ENCODE measurements at regions not wholly inside any gene's neighbourhood (a gene's known extent, or its start where the extent isn't known, plus 50 kb on each side); places are given as distances from the start of the nearest gene placed in this dataset.

DNA sequence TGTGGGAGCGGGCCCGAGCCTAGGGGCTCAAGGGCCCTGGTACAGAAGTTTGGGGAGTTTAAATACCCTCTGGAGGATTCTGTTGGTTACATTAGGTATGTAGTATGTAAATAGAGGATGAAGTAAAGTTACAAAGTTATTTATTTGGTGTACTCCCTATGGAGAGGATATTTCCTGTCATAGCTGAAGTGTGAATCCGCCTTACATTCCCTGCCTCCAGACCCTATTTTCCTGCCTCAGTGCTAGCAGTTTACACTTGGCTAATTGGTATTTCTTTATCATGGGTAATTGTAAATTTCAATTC, 60.6 kb upstream of the KLF14 start:
- TF ChIP-seq, protein P1, sequence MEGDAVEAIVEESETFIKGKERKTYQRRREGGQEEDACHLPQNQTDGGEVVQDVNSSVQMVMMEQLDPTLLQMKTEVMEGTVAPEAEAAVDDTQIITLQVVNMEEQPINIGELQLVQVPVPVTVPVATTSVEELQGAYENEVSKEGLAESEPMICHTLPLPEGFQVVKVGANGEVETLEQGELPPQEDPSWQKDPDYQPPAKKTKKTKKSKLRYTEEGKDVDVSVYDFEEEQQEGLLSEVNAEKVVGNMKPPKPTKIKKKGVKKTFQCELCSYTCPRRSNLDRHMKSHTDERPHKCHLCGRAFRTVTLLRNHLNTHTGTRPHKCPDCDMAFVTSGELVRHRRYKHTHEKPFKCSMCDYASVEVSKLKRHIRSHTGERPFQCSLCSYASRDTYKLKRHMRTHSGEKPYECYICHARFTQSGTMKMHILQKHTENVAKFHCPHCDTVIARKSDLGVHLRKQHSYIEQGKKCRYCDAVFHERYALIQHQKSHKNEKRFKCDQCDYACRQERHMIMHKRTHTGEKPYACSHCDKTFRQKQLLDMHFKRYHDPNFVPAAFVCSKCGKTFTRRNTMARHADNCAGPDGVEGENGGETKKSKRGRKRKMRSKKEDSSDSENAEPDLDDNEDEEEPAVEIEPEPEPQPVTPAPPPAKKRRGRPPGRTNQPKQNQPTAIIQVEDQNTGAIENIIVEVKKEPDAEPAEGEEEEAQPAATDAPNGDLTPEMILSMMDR (IDR thresholded peaks at IDR 0.05): no peak
- TF ChIP-seq POLR2A (IDR thresholded peaks at IDR 0.05): no peak

Data from testis (tissue), 2 donors.